ENCODE measurements at regions not wholly inside any gene's neighbourhood (a gene's known extent, or its start where the extent isn't known, plus 50 kb on each side); places are given as distances from the start of the nearest gene placed in this dataset.

- TF ChIP-seq CTCF (IDR thresholded peaks at IDR 0.05; ENCODE audit: extremely low read depth, insufficient read depth, missing control alignments), result no peak
- in situ Hi-C loops (cut with MboI; ENCODE audit: low pct_unique_long_range_greater_than_20kb, low sequenced_read_pairs, unreplicated experiment), result no loop called here
Measured at GRCh38 chr10:128784444-128784843, 658.2 kb upstream of the MKI67 start.

GRCh38 chr10:128792426-128793140 lies 666.4 kb upstream of the MKI67 start:
- TF ChIP-seq CTCF (IDR thresholded peaks at IDR 0.05; ENCODE audit: extremely low read depth, insufficient read depth, missing control alignments), result no peak
- DNase-seq (ENCODE audit: low spot score), result no peak
- in situ Hi-C loops (cut with MboI; ENCODE audit: low pct_unique_long_range_greater_than_20kb, low sequenced_read_pairs, unreplicated experiment), result no loop called here

More at GRCh38 chr10:128784444-128784843, 658.2 kb upstream of the MKI67 start:
- no peak for DNase-seq (ENCODE audit: low spot score)

- in situ Hi-C loops (cut with MboI; ENCODE audit: low pct_unique_long_range_greater_than_20kb, low sequenced_read_pairs, unreplicated experiment), result no loop called here
- no peak for DNase-seq (ENCODE audit: low spot score)
- TF ChIP-seq CTCF (IDR thresholded peaks at IDR 0.05; ENCODE audit: extremely low read depth, insufficient read depth, missing control alignments), result no peak
Measured at GRCh38 chr10:128793726-128794655, 667.8 kb upstream of the MKI67 start.

- in situ Hi-C loops (cut with MboI; ENCODE audit: low pct_unique_long_range_greater_than_20kb, low sequenced_read_pairs, unreplicated experiment), result no loop called here
- no peak for TF ChIP-seq CTCF (IDR thresholded peaks at IDR 0.05; ENCODE audit: extremely low read depth, insufficient read depth, missing control alignments)
- no peak for DNase-seq (ENCODE audit: low spot score)
Measured at GRCh38 chr10:128796396-128796912, 670.2 kb upstream of the MKI67 start.

GRCh38 chr10:128802062-128802461 lies 665.0 kb upstream of the MGMT start:
- DNase-seq (ENCODE audit: low spot score), result no peak
- in situ Hi-C loops (cut with MboI; ENCODE audit: low pct_unique_long_range_greater_than_20kb, low sequenced_read_pairs, unreplicated experiment), result no loop called here
- no peak for TF ChIP-seq CTCF (IDR thresholded peaks at IDR 0.05; ENCODE audit: extremely low read depth, insufficient read depth, missing control alignments)

- no peak for TF ChIP-seq CTCF (IDR thresholded peaks at IDR 0.05; ENCODE audit: extremely low read depth, insufficient read depth, missing control alignments)
- in situ Hi-C loops (cut with MboI; ENCODE audit: low pct_unique_long_range_greater_than_20kb, low sequenced_read_pairs, unreplicated experiment), result no loop called here
- no peak for DNase-seq (ENCODE audit: low spot score)
Measured at GRCh38 chr10:128803790-128804189, 663.3 kb upstream of the MGMT start.
